Astrocyte of the cerebellum (primary cell): ENCODE measurements at regions not wholly inside any gene's neighbourhood (a gene's known extent, or its start where the extent isn't known, plus 50 kb on each side); places are given as distances from the start of the nearest gene placed in this dataset.

Experiments used
- DNase-seq: peaks from one replicate; pipeline ENCODE4 v3.0.0-alpha.2; 2011; ENCODE audit warnings: low read depth
- H3K4me3 ChIP-seq: 2 replicates; pipeline ENCODE4 v1.5.1; 2011; ENCODE audit warnings: mild to moderate bottlenecking, low read depth, low read length, moderate library complexity
- CTCF ChIP-seq: IDR thresholded peaks from 2 replicates; pipeline ENCODE4 v1.5.1; 2012; ENCODE audit warnings: low read length, low read depth, moderate library complexity, mild to moderate bottlenecking; ENCODE audit errors: missing control alignments
- in situ Hi-C: cut with HindIII; loops from 2 replicates; pipeline ENCODE4 v1.10.0; 2017; ENCODE audit warnings: low sequenced_read_pairs

DNA sequence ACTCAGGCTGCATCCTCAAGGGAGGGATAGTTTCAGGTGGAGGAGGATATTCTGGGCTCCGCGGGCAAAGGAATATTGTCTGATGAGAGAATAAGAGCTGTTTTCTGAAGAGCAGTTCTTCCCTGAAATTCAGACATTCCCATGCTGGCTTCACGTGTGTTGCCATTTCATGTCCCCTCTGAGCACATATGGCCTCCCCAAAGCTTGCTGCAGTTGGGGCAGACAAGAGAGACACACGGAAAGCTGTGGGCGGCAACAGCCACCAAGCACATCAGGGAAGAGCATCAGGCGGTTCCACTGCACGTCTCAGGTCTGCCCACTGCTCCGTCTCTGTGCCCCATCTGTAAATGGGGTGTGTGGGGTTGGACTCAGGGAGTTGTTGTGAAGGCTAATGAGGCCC lies 247.5 kb upstream of the TSHZ3 start:
- no peak overlapping the region for H3K4me3 ChIP-seq
- no peak for DNase-seq
- in situ Hi-C loops: no loop called here
- TF ChIP-seq CTCF: no peak

- no peak for TF ChIP-seq CTCF
- no peak for DNase-seq
- in situ Hi-C loops: no loop called here
- H3K4me3 ChIP-seq: no peak overlapping the region
These were observed 248.4 kb upstream of the TSHZ3 start for GRCh38 chr19:31597616-31598015.

DNA sequence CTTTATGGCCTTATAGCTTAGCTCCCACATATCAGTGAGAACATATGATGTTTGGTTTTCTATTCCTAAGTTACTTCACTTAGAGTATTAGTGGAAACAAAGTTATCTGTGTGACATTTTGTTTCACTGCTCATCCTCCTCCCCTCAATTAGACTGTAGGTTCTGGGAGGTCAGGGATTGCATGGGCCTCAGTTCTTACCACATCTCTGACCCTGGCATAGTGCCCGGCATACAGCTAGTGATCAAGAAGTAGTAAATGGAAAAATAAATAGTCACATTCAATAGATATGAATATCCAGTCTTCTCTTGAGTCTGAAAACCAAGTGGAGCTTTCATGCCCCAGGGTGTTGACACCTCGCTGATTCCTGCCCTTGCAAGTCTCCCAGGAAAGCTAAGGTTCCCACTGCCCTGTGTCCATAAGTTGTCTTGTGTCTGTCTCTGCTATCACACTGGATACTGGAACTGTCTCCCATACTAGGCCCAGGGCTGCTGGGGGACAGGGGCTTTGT lies 249.5 kb upstream of the TSHZ3 start:
- no peak for TF ChIP-seq CTCF
- H3K4me3 ChIP-seq: no peak overlapping the region
- in situ Hi-C loops: no loop called here
- DNase-seq: no peak

- no peak overlapping the region for H3K4me3 ChIP-seq
- no peak for TF ChIP-seq CTCF
- DNase-seq: no peak
- in situ Hi-C loops: no loop called here
These were observed 251.6 kb upstream of the TSHZ3 start for GRCh38 chr19:31600731-31601295.

GRCh38 chr19:31601855-31602254 lies 252.6 kb upstream of the TSHZ3 start:
- DNase-seq: no peak
- in situ Hi-C loops: no loop called here
- TF ChIP-seq CTCF: no peak
- no peak overlapping the region for H3K4me3 ChIP-seq

DNA sequence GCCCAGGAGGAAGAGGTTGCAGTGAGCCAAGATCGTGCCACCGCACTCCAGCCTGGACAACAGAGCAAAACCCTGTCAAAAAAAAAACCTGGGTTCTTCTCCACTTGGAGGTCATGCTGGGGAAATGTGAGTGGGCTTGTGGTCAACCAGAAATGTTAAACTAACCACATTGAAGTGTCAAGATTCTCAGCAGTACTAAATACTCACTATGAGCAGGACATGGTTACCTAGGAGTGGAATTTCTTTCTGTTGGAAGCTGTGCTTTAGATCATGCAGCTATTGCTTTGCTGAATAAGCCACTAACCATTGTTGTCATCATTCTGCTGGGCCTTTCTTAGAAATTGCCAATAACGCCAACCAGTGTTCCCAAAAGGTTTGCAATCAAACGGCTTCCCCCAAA lies 253.3 kb upstream of the TSHZ3 start:
- in situ Hi-C loops: no loop called here
- DNase-seq: peak; percentile 9

More for the DNA sequence above, 253.3 kb upstream of the TSHZ3 start:
- no peak for TF ChIP-seq CTCF
- H3K4me3 ChIP-seq: no peak overlapping the region
